ENCODE measurements at regions not wholly inside any gene's neighbourhood (a gene's known extent, or its start where the extent isn't known, plus 50 kb on each side); places are given as distances from the start of the nearest gene placed in this dataset.

DNA sequence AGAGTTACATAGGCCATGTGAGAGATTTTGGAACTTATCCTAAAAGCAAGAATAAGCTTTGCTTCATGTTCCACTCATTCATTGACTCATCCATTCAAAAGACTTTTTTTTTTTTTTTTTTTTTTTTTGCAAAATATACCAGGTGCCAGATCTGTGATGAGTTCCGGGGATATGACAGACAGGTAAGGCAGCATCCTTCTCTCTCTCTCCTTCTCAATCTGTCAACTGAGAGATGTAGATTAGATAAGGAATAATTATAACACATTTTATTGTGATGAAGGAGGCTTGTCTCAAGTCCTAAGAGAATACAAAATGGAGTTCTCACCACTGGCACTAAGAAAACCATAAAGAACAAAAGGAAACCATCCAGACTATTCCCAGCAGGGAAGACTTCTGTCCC is 190.2 kb upstream of the CPEB2 start:
- WGBS (ENCODE audit: insufficient coverage, low coverage, low lambda C conversion rate, missing lambda C conversion rate) = no CpG with 5 or more reads among the region's 1 CpG
- no peak for TF ChIP-seq POLR2A (IDR thresholded peaks at IDR 0.05)
- TF ChIP-seq, protein P1, sequence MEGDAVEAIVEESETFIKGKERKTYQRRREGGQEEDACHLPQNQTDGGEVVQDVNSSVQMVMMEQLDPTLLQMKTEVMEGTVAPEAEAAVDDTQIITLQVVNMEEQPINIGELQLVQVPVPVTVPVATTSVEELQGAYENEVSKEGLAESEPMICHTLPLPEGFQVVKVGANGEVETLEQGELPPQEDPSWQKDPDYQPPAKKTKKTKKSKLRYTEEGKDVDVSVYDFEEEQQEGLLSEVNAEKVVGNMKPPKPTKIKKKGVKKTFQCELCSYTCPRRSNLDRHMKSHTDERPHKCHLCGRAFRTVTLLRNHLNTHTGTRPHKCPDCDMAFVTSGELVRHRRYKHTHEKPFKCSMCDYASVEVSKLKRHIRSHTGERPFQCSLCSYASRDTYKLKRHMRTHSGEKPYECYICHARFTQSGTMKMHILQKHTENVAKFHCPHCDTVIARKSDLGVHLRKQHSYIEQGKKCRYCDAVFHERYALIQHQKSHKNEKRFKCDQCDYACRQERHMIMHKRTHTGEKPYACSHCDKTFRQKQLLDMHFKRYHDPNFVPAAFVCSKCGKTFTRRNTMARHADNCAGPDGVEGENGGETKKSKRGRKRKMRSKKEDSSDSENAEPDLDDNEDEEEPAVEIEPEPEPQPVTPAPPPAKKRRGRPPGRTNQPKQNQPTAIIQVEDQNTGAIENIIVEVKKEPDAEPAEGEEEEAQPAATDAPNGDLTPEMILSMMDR (IDR thresholded peaks at IDR 0.05) = no peak
- H3K27ac ChIP-seq = no peak overlapping the region
- H3K36me3 ChIP-seq = no peaks in the 10 kb centered on the region
- no peaks in the 10 kb centered on the region for H3K9me3 ChIP-seq
- no peak overlapping the region for H3K4me3 ChIP-seq
- intact Hi-C loops (cut with DNase I) = no loop called here
- DNase-seq (no peak), ATAC-seq (no peak)
- H3K4me1 ChIP-seq = peaks cover 0 to 3% (median 0%) of the 10 kb centered on the region in 4 donors
- no peaks in the 10 kb centered on the region for H3K27me3 ChIP-seq

DNA sequence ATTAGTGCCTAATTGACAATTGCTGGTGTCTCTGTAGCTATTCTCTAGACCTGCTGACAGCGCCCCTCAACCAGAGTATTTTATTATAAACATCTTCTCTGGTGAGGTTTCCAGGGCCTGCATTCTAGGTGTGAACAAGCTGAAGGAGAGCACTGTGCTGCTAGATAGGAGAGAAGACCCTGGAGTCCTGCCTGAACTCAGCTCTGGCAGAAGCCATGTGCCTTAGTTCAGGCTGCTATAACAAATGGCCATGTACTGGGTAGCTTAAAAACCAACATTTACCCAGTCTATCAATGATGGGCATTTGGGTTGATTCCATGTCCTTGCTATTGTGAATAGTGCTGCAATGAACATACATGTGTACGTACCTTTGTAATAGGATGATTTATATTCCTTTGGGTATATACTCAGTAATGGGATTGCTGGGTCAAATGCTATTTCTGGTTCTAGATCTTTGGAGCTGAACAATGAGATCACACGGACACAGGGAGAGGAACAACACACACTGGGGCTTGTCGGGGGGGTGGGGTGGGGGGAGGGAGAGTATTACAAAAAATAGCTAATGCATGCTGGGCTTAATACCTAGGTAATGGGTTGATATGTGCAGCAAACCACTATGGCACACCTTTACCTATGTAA is 185.5 kb upstream of the CPEB2 start:
- no peak for ATAC-seq

DNA sequence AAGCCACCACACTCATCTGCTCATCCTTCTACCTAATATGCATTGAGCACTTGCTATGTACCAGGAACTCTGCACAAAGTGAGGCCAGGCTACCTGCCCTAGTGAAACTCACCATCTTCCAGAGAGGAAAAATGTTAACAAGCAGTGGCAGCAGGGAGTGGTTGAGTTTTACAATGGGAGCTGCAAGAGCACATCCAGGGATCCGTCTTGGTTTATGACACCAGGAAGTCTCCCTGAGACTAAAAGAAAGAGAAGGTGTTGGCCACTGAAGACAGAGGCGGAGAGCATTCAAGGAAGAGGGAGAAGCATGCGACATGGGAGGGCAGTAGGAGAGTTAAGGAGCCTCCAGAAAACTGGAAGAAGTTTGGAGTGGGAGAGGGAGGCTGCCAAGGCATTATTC is 178.1 kb upstream of the CPEB2 start:
- TF ChIP-seq, protein P1 (IDR thresholded peaks at IDR 0.05) = no peak
- no peak for TF ChIP-seq POLR2A (IDR thresholded peaks at IDR 0.05)
- ATAC-seq = no peak
- Histone ChIP-seq H3K27ac (no peak overlapping the region), H3K4me3 (no peak overlapping the region), H3K36me3 (no peaks in the 10 kb centered on the region), H3K9me3 (no peaks in the 10 kb centered on the region), H3K4me1 (peaks cover 0 to 1% (median 0%) of the 10 kb centered on the region in 4 donors), H3K27me3 (no peaks in the 10 kb centered on the region)
- DNase-seq = no peak
- WGBS (ENCODE audit: insufficient coverage, low coverage, low lambda C conversion rate, missing lambda C conversion rate) = 79% methylated on average over 3 of the region's 3 CpGs
- intact Hi-C loops (cut with DNase I) = no loop called here

More for the DNA sequence above, 185.5 kb upstream of the CPEB2 start:
- 52% methylated on average over 3 of the region's 4 CpGs for WGBS (ENCODE audit: insufficient coverage, low coverage, low lambda C conversion rate, missing lambda C conversion rate)
- no peak for TF ChIP-seq POLR2A (IDR thresholded peaks at IDR 0.05)
- TF ChIP-seq, protein P1 (IDR thresholded peaks at IDR 0.05) = no peak
- no peaks in the 10 kb centered on the region for H3K4me1 ChIP-seq
- H3K27ac ChIP-seq = no peak overlapping the region
- intact Hi-C loops (cut with DNase I) = no loop called here
- H3K36me3 ChIP-seq = no peaks in the 10 kb centered on the region
- no peak for DNase-seq
- H3K27me3 ChIP-seq = no peaks in the 10 kb centered on the region
- H3K9me3 ChIP-seq = no peaks in the 10 kb centered on the region
- no peak overlapping the region for H3K4me3 ChIP-seq

DNA sequence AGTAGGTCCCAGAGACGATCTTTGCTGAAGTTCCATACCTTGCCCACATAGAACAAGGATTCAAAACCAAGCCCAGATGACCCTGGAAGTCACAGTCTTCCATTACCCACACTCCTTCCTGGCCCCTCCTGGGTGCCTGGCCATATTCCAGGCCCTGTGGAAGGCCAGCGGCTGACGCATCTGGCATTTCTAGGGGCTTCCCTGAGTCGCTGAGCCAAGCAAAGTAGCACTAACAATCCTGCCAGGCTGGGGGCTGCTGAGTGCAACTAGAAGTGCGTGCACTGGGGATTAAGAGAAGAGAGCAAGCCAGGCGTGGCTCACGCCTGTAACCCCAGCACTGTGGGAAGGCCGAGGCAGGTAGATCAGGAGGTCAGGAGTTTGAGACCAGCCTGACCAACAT is 175.2 kb upstream of the CPEB2 start:
- intact Hi-C loops (cut with DNase I) = no loop called here
- H3K27me3 ChIP-seq = no peaks in the 10 kb centered on the region
- DNase-seq (no peak), ATAC-seq (no peak)
- 85% methylated on average over 6 of the region's 8 CpGs for WGBS (ENCODE audit: insufficient coverage, low coverage, low lambda C conversion rate, missing lambda C conversion rate)
- H3K27ac ChIP-seq = no peak overlapping the region
- peaks cover 0 to 20% (median 0%) of the 10 kb centered on the region in 4 donors for H3K4me1 ChIP-seq
- TF ChIP-seq, protein P1 (IDR thresholded peaks at IDR 0.05) = no peak
- no peak for TF ChIP-seq POLR2A (IDR thresholded peaks at IDR 0.05)
- H3K9me3 ChIP-seq = no peaks in the 10 kb centered on the region
- H3K36me3 ChIP-seq = no peaks in the 10 kb centered on the region
- no peak overlapping the region for H3K4me3 ChIP-seq
